ENCODE measurements at regions not wholly inside any gene's neighbourhood (a gene's known extent, or its start where the extent isn't known, plus 50 kb on each side); places are given as distances from the start of the nearest gene placed in this dataset.
"Not testable (repeated sequence)": the region's sequence is repeated elsewhere in the genome, so short reads cannot be mapped to it uniquely, and the experiment has no call there.

DNA sequence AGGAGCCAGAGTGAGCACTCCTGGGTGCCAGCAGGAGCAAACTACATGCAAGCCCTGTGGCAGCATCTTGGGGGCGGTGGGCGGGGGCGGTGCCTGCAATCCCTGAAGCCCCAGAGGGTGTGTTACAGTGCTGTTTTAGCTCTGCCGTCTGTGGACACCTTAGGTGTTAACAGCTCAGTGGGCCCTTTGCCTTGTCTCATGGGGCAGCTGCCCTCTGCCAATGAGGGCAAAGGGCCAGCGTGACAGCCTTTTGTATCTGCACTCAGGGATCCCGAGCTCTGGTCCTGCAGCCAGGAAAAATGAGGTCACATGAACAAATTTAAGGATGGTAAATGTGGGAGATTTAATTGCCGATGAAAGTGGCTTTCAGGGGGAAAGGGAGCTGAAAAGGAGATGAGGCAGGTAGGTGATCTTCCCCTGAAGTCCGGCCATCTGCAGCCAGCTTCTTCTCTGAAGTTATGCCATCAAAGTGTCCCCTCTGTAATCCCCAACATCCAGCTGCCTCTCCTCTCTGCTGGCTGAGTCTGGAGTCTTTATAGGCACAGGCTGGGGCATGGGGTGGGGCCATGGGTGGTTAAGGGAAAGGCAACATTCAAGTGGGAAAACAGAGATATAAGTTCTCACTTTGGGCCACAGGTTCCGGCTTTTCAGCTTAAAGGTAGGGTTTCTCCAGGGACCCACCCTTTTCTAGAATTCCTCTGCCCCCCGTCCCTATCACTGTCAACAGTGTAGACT, 267.1 kb upstream of the NBPF12 start:
- H3K27ac Mint-ChIP-seq; H3K27me3 Mint-ChIP-seq; H3K4me1 ChIP-seq (ENCODE audit: control insufficient read depth in 2 of 2, insufficient read depth in 2 of 2, low read length in 2 of 2); ATAC-seq; H3K36me3 Mint-ChIP-seq; CTCF ChIA-PET; H3K4me3 ChIP-seq (ENCODE audit: low read length); H3K4me1 Mint-ChIP-seq; H3K4me3 Mint-ChIP-seq; H3K9me3 Mint-ChIP-seq; POLR2A ChIA-PET; H3K27me3 ChIP-seq (ENCODE audit: control insufficient read depth in 2 of 2, insufficient read depth in 2 of 2, low read length in 2 of 2); H3K27ac ChIP-seq (ENCODE audit: low read depth, low read length); intact Hi-C loops (cut with micrococcal nuclease); DNase-seq; H3K9me3 ChIP-seq (ENCODE audit: control insufficient read depth in 2 of 3, low read length in 3 of 3); H3K36me3 ChIP-seq (ENCODE audit: control insufficient read depth in 2 of 3, insufficient read depth in 3 of 3, low read length in 3 of 3): not testable (repeated sequence)

DNA sequence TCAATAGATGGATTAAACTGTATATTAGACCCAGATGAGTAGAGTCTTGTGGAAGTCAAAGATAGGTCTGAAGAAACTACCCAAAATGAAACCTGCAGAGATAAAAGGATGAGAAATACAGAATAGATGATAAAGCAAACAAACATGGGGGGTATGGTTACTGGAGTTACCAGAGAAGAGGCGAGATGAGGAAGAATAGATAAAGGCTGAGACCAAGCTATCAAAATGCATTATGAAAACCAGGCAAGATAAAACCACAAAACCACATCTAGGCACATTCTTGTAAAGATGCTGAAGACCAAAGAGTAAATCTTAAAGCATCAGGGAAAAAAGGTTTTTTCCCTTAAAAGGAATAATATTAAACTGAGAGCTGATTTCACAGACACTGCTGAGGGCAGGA, 271.8 kb upstream of the NBPF12 start:
- CTCF ChIA-PET; H3K27ac Mint-ChIP-seq; H3K4me1 Mint-ChIP-seq; H3K36me3 ChIP-seq (ENCODE audit: control insufficient read depth in 2 of 3, insufficient read depth in 3 of 3, low read length in 3 of 3); H3K4me3 ChIP-seq (ENCODE audit: low read length); POLR2A ChIA-PET; H3K27me3 ChIP-seq (ENCODE audit: control insufficient read depth in 2 of 2, insufficient read depth in 2 of 2, low read length in 2 of 2); H3K4me3 Mint-ChIP-seq; H3K9me3 Mint-ChIP-seq; H3K27ac ChIP-seq (ENCODE audit: low read depth, low read length); H3K4me1 ChIP-seq (ENCODE audit: control insufficient read depth in 2 of 2, insufficient read depth in 2 of 2, low read length in 2 of 2); ATAC-seq; DNase-seq; H3K27me3 Mint-ChIP-seq; intact Hi-C loops (cut with micrococcal nuclease); H3K36me3 Mint-ChIP-seq; H3K9me3 ChIP-seq (ENCODE audit: control insufficient read depth in 2 of 3, low read length in 3 of 3): not testable (repeated sequence)

- H3K27me3 Mint-ChIP-seq; H3K9me3 Mint-ChIP-seq; H3K27ac Mint-ChIP-seq; H3K4me3 ChIP-seq (ENCODE audit: low read length); H3K36me3 Mint-ChIP-seq; H3K4me1 ChIP-seq (ENCODE audit: control insufficient read depth in 2 of 2, insufficient read depth in 2 of 2, low read length in 2 of 2); H3K36me3 ChIP-seq (ENCODE audit: control insufficient read depth in 2 of 3, insufficient read depth in 3 of 3, low read length in 3 of 3); POLR2A ChIA-PET; CTCF ChIA-PET; H3K4me3 Mint-ChIP-seq; H3K9me3 ChIP-seq (ENCODE audit: control insufficient read depth in 2 of 3, low read length in 3 of 3); H3K27me3 ChIP-seq (ENCODE audit: control insufficient read depth in 2 of 2, insufficient read depth in 2 of 2, low read length in 2 of 2); ATAC-seq; DNase-seq; H3K27ac ChIP-seq (ENCODE audit: low read depth, low read length); intact Hi-C loops (cut with micrococcal nuclease); H3K4me1 Mint-ChIP-seq: not testable (repeated sequence)
Observed at GRCh38 chr1:146660242-146660641, 277.9 kb upstream of the NBPF12 start.

DNA sequence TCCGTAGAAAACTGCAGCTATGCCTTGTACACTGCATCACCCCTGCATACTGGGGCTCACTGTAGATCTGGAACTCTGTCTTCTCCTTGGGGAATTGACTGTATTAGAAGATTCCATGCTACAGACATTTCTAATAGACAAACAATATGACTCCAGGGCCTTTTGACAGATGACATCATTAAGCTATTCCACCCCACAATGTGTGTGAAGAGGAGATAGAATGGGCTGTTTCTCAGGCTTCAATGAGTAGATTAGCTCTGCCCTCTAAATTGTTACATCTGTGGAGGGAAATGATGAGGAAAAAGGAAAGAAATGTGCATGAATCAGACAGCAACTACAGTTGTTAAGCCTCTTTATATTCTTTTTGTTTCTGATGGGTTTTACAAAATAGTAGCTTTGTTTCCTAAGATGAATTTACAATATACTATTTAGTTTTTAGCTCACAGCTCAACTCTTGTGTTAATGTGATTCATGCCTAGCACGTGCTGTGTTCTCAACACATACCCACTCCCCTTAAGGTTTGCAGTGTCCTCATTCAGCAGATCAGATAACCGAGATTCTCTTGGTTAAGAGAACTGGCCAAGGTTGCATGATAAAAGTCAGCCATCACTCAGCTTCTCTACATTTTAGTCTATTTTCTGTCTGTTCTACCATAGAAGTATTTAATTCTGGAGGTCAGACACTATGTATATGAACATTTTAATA, 281.6 kb upstream of the NBPF12 start:
- CTCF ChIA-PET; H3K27me3 ChIP-seq (ENCODE audit: control insufficient read depth in 2 of 2, insufficient read depth in 2 of 2, low read length in 2 of 2): not testable (repeated sequence)

GRCh38 chr1:146654763-146655162, 283.4 kb upstream of the NBPF12 start:
- H3K4me1 ChIP-seq (ENCODE audit: control insufficient read depth in 2 of 2, insufficient read depth in 2 of 2, low read length in 2 of 2); H3K27ac ChIP-seq (ENCODE audit: low read depth, low read length); CTCF ChIA-PET; H3K27me3 ChIP-seq (ENCODE audit: control insufficient read depth in 2 of 2, insufficient read depth in 2 of 2, low read length in 2 of 2); H3K36me3 Mint-ChIP-seq; DNase-seq; H3K27ac Mint-ChIP-seq; H3K27me3 Mint-ChIP-seq; H3K36me3 ChIP-seq (ENCODE audit: control insufficient read depth in 2 of 3, insufficient read depth in 3 of 3, low read length in 3 of 3); H3K4me1 Mint-ChIP-seq; H3K9me3 ChIP-seq (ENCODE audit: control insufficient read depth in 2 of 3, low read length in 3 of 3); H3K4me3 ChIP-seq (ENCODE audit: low read length); H3K9me3 Mint-ChIP-seq; intact Hi-C loops (cut with micrococcal nuclease); POLR2A ChIA-PET; H3K4me3 Mint-ChIP-seq; ATAC-seq: not testable (repeated sequence)

More for the DNA sequence above, 281.6 kb upstream of the NBPF12 start:
- H3K27me3 Mint-ChIP-seq; H3K36me3 ChIP-seq (ENCODE audit: control insufficient read depth in 2 of 3, insufficient read depth in 3 of 3, low read length in 3 of 3); H3K27ac ChIP-seq (ENCODE audit: low read depth, low read length); intact Hi-C loops (cut with micrococcal nuclease); H3K27ac Mint-ChIP-seq; H3K4me1 ChIP-seq (ENCODE audit: control insufficient read depth in 2 of 2, insufficient read depth in 2 of 2, low read length in 2 of 2); H3K4me3 ChIP-seq (ENCODE audit: low read length); H3K4me3 Mint-ChIP-seq; H3K36me3 Mint-ChIP-seq; ATAC-seq; H3K9me3 Mint-ChIP-seq; POLR2A ChIA-PET; DNase-seq; H3K9me3 ChIP-seq (ENCODE audit: control insufficient read depth in 2 of 3, low read length in 3 of 3); H3K4me1 Mint-ChIP-seq: not testable (repeated sequence)

- H3K27me3 ChIP-seq (ENCODE audit: control insufficient read depth in 2 of 2, insufficient read depth in 2 of 2, low read length in 2 of 2); H3K27ac ChIP-seq (ENCODE audit: low read depth, low read length); H3K9me3 Mint-ChIP-seq; H3K36me3 Mint-ChIP-seq; H3K27me3 Mint-ChIP-seq; intact Hi-C loops (cut with micrococcal nuclease); H3K36me3 ChIP-seq (ENCODE audit: control insufficient read depth in 2 of 3, insufficient read depth in 3 of 3, low read length in 3 of 3); H3K27ac Mint-ChIP-seq; CTCF ChIA-PET; H3K9me3 ChIP-seq (ENCODE audit: control insufficient read depth in 2 of 3, low read length in 3 of 3); H3K4me3 Mint-ChIP-seq; H3K4me3 ChIP-seq (ENCODE audit: low read length); POLR2A ChIA-PET; H3K4me1 Mint-ChIP-seq; H3K4me1 ChIP-seq (ENCODE audit: control insufficient read depth in 2 of 2, insufficient read depth in 2 of 2, low read length in 2 of 2); ATAC-seq; DNase-seq: not testable (repeated sequence)
Observed at GRCh38 chr1:146645978-146646604, 292.0 kb upstream of the NBPF12 start.

GRCh38 chr1:146641534-146641933, 296.6 kb upstream of the NBPF12 start:
- H3K4me3 ChIP-seq (ENCODE audit: low read length); H3K9me3 Mint-ChIP-seq; H3K27ac Mint-ChIP-seq; H3K4me3 Mint-ChIP-seq; CTCF ChIA-PET; H3K4me1 ChIP-seq (ENCODE audit: control insufficient read depth in 2 of 2, insufficient read depth in 2 of 2, low read length in 2 of 2); DNase-seq; H3K4me1 Mint-ChIP-seq; H3K36me3 Mint-ChIP-seq; H3K27me3 ChIP-seq (ENCODE audit: control insufficient read depth in 2 of 2, insufficient read depth in 2 of 2, low read length in 2 of 2); POLR2A ChIA-PET; H3K9me3 ChIP-seq (ENCODE audit: control insufficient read depth in 2 of 3, low read length in 3 of 3); ATAC-seq; intact Hi-C loops (cut with micrococcal nuclease); H3K36me3 ChIP-seq (ENCODE audit: control insufficient read depth in 2 of 3, insufficient read depth in 3 of 3, low read length in 3 of 3); H3K27me3 Mint-ChIP-seq; H3K27ac ChIP-seq (ENCODE audit: low read depth, low read length): not testable (repeated sequence)
